WERI-Rb-1 (cell line): ENCODE measurements at regions not wholly inside any gene's neighbourhood (a gene's known extent, or its start where the extent isn't known, plus 50 kb on each side); places are given as distances from the start of the nearest gene placed in this dataset.

Source experiments
- DNase-seq: peaks from one replicate; pipeline ENCODE4 v3.0.0-alpha.2; 2020
- H3K27ac ChIP-seq: fragments of 250-450 bp; sonication (Bioruptor Pico); 2 replicates; pipeline ENCODE4 v1.5.1; 2020; ENCODE audit warnings: mild to moderate bottlenecking, moderate library complexity
- H3K27me3 ChIP-seq: fragments of 250-450 bp; sonication (Bioruptor Pico); 2 replicates; pipeline ENCODE4 v1.5.1; 2021; ENCODE audit warnings: mild to moderate bottlenecking, low read depth, moderate library complexity; ENCODE audit not compliant: insufficient read depth, severe bottlenecking
- H3K36me3 ChIP-seq: fragments of 250-450 bp; sonication (Bioruptor Pico); 2 replicates; pipeline ENCODE4 v1.5.1; 2020; ENCODE audit warnings: mild to moderate bottlenecking, moderate library complexity
- H3K4me3 ChIP-seq: 2 replicates; pipeline ENCODE4 v1.5.1; 2011; ENCODE audit warnings: low read depth, mild to moderate bottlenecking, control low read depth, low read length
- H3K9me3 ChIP-seq: fragments of 250-450 bp; sonication (Bioruptor Pico); 2 replicates; pipeline ENCODE4 v1.5.1; 2021; ENCODE audit warnings: mild to moderate bottlenecking, moderate library complexity; ENCODE audit not compliant: severe bottlenecking
- CTCF ChIP-seq: IDR thresholded peaks from 2 replicates; pipeline ENCODE4 v1.5.1; 2011; ENCODE audit warnings: low read depth, mild to moderate bottlenecking, control low read depth, inconsistent platforms, low read length

GRCh38 chr3:22966349-22966748, 236.8 kb upstream of the UBE2E2 start:
- Histone ChIP-seq H3K9me3 (no peaks in the 10 kb centered on the region), H3K4me3 (no peak overlapping the region), H3K27me3 (peaks cover 5% of the 10 kb centered on the region), H3K27ac (no peak overlapping the region), H3K36me3 (no peaks in the 10 kb centered on the region)
- DNase-seq = no peak
- no peak for TF ChIP-seq CTCF

- Histone ChIP-seq H3K9me3 (no peaks in the 10 kb centered on the region), H3K27ac (no peak overlapping the region), H3K36me3 (no peaks in the 10 kb centered on the region), H3K4me3 (no peak overlapping the region), H3K27me3 (peaks cover 5% of the 10 kb centered on the region)
- DNase-seq = no peak
- no peak for TF ChIP-seq CTCF
Measured at GRCh38 chr3:22969276-22969675, 233.9 kb upstream of the UBE2E2 start.

GRCh38 chr3:22971497-22971896, 231.6 kb upstream of the UBE2E2 start:
- Histone ChIP-seq H3K9me3 (no peaks in the 10 kb centered on the region), H3K36me3 (no peaks in the 10 kb centered on the region), H3K27me3 (peaks cover 5% of the 10 kb centered on the region), H3K4me3 (no peak overlapping the region), H3K27ac (no peak overlapping the region)
- DNase-seq = peak; percentile 24
- TF ChIP-seq CTCF = no peak

- Histone ChIP-seq H3K27me3 (no peaks in the 10 kb centered on the region), H3K27ac (no peak overlapping the region), H3K4me3 (no peak overlapping the region), H3K9me3 (no peaks in the 10 kb centered on the region), H3K36me3 (no peaks in the 10 kb centered on the region)
- no peak for DNase-seq
- no peak for TF ChIP-seq CTCF
Measured at GRCh38 chr3:22977042-22977441, 226.1 kb upstream of the UBE2E2 start.

GRCh38 chr3:22977650-22978289, 225.4 kb upstream of the UBE2E2 start:
- no peaks in the 10 kb centered on the region for H3K9me3 ChIP-seq
- no peaks in the 10 kb centered on the region for H3K27me3 ChIP-seq
- no peaks in the 10 kb centered on the region for H3K36me3 ChIP-seq
- H3K4me3 ChIP-seq = no peak overlapping the region
- no peak overlapping the region for H3K27ac ChIP-seq
- TF ChIP-seq CTCF = no peak
- DNase-seq = no peak

GRCh38 chr3:22979581-22979980, 223.5 kb upstream of the UBE2E2 start:
- H3K9me3 ChIP-seq = no peaks in the 10 kb centered on the region
- no peak for DNase-seq
- TF ChIP-seq CTCF = no peak
- H3K4me3 ChIP-seq = no peak overlapping the region
- no peaks in the 10 kb centered on the region for H3K27me3 ChIP-seq
- no peaks in the 10 kb centered on the region for H3K36me3 ChIP-seq
- no peak overlapping the region for H3K27ac ChIP-seq
